HG02981 (cell line): ENCODE measurements at regions not wholly inside any gene's neighbourhood (a gene's known extent, or its start where the extent isn't known, plus 50 kb on each side); places are given as distances from the start of the nearest gene placed in this dataset.
A peak's percentile ranks its signal among the peaks of the same experiment; 100 is the strongest.

Experiments
- ATAC-seq: cut with Tn5 transposase; IDR thresholded peaks from one replicate; pipeline ENCODE4 v1.9.1; 2021; ENCODE audit warnings: mild to moderate bottlenecking, moderate library complexity; ENCODE audit not compliant: unreplicated experiment

DNA sequence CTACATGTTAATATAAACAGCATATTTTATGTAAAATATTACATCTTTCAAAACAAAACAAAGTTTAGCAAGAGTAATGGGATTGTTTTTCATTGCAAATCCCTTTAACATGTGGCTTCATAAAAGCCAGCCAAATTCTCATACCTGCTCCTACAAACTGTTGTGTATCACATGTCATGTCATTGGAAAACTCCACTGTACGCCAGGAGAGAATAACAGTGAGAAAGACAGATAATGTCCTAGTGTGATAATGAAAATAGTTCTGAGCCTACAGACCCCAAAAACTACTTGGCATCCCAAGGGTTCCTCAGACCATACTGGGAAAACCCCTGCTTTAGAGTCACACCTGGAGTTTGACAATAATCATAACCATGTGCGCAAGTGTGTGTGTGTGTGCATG lies 182.7 kb upstream of the HNRNPA3 start:
- no peak for ATAC-seq

DNA sequence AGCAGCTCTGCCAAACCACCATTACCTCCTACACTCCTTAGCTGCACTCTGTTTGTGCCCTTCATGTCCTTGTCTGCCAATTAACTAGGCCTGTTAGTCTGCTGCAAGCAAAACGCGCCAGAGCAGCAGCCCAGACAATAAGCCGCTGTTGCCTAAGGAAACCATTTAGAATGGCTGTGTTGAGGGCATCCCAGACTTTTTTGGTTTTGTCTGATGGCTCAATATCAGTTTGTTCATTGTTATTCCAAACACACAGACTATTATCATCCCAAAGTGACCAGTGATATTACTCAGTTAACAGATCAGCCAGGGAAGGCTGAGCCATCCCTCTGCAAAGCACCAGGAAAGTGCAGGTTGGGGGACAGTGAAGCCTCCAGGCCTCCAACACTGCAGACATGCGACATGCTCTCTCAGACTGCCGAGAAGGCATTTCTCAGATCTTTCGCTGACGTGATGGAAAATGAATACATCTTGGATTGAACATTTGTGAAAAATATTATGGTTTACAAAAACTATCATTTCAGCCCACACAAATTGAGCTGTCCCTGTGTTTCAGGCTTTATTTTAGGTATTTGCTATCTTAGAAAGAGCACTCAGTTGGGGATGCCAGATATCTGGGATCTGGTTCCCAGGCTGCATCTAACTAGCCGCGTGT lies 182.0 kb upstream of the HNRNPA3 start:
- ATAC-seq = no peak

DNA sequence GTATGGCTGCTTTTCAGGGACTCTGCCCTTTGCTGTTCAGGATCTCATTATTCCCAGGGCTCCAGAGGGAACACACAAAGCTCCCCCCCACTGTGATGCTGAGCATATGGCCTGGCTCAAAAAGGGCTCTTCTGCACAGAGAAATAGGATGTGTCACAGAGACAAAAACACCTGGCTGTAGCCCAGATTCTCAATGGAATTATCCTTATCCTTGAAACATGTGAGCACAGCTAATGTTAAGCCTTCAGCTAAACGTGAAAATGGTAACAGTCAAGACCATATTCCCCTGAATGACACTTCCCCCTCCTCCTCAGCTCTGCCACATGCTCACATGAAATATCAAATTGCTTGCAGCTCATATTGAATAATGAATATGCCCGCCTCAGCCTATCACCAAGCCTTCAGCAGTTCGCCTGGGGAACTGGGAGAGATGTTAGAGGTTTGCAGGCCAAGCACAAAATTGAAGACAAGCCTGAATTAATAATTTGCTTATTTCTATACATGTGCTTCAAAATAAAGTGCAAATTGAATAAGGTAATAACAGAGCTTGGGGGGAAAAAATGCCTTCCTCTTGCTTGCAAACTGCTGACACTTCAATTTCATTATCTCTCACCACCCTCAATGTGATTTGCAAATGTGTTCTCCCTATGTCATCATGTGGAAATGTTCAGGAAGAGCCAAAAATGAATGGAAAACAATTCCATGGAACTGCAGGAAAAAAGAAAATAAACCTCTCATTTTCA lies 181.0 kb upstream of the HNRNPA3 start:
- ATAC-seq = no peak

GRCh38 chr2:177036747-177037146 lies 175.8 kb upstream of the HNRNPA3 start:
- ATAC-seq = no peak

DNA sequence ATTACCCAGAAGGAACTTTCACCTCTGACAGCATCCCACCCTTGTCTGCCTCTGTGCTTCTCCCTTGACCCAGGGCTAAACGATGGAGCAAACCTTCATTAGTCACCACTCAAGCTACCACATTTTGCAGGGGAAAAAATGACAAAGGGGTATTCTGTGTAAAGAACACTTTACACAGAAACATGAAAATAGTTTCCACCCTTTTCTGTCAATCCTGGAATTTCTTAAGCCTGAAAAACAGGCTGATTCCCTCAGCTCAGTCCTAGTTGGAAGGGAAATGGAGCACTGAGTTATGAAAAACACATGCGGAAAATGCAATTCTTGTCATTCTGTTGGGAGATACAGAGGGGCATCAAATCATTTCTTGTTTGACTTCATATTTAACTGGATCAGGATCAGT lies 175.0 kb upstream of the HNRNPA3 start:
- ATAC-seq = no peak

GRCh38 chr2:177038787-177039484 lies 173.7 kb upstream of the HNRNPA3 start:
- no peak for ATAC-seq

DNA sequence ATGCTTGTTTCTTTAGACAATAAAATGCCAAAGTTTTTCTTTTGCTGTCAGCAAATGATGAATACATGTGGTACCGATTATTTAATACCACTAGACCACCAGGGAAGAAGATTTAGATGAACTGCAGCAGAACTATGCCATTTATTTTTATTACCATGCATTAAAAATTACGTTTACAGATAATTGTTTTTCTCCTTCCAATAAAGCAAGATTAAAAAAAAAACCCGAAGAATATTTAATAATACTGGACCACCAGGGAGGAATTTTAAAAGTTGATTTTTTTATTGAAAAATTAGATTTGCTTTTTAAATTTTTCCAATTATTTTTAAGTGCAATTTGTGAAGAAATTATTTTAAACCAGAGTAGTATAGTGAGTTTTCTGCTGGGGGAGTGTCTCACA lies 170.3 kb upstream of the HNRNPA3 start:
- ATAC-seq = no peak

DNA sequence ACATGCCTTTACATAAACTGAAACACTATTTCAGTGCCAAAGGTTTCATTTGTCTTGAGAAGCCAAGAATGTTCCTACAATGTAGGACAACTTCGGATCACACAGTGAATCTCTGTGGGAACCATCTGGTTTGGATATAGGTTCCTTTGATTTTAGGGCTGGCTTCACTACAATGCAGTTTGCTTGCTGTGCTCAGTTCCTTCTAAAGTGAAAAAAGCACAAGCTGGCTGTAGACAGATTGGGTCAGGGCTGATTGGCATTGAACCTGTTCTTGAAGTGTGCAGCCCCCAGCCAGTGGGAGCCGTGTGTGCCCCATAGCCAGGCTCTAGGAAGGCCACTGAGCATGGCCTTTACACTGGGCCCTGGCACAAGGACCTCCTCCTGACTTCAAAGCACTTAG lies 167.9 kb upstream of the HNRNPA3 start:
- no peak for ATAC-seq

- no peak for ATAC-seq
Measured at GRCh38 chr2:177048981-177049380, 163.6 kb upstream of the HNRNPA3 start.

DNA sequence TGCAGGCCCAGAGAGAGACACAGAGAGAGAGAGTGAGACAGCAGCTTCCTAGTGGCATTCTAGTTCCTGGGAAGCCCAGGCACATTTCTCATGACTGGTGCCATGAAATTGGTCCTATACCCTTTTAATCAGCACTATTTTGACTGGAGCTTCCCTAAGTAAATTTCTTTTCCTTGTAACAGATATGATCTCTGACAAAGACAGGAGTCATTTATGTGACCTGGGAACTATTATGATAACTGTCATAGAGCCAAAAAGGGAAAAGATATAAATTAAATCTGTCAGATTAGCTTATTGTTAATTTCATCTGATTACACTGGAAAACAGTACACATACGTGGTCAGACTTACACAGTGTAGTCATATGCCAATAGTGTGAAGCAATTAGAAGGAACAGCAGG lies 161.3 kb upstream of the HNRNPA3 start:
- ATAC-seq = no peak

GRCh38 chr2:177052471-177052870 lies 160.1 kb upstream of the HNRNPA3 start:
- ATAC-seq = no peak

DNA sequence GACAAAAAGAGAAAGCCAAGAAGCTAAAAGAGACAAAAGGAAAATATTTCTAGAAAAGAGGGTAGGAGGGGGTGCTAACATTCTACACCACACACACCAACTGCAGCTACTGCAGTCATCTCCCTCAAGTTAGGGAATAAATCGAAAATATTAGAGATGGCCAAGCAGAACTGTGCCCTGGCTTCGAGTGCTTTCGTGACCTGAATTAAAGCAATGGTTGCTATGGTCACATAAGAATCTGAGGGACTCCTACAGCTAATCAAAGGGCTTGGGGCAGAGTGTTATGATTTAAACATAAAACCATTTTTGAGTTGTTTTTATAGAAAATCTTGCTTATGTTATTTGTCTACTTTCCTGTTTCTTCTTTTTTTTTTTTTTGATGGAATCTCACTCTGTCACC lies 159.6 kb upstream of the HNRNPA3 start:
- no peak for ATAC-seq

DNA sequence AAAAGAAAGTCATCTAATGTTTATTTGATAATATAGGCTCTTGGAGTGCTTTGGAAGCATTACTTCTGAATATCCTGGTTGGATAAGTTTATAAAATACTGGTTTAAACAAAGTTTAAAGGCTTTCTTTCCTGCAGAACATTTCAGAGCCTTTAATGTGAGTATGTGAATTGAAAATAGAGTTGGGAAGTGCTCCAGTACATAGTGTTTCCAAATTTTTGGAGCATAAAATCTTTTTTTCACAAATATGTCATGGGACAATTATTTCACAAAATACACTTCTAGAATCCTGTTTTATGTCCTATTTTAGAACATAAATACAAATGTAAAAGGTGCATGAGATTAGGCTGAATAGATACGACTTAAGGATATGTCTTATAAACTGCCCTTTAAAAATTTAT lies 158.9 kb upstream of the HNRNPA3 start:
- no peak for ATAC-seq

DNA sequence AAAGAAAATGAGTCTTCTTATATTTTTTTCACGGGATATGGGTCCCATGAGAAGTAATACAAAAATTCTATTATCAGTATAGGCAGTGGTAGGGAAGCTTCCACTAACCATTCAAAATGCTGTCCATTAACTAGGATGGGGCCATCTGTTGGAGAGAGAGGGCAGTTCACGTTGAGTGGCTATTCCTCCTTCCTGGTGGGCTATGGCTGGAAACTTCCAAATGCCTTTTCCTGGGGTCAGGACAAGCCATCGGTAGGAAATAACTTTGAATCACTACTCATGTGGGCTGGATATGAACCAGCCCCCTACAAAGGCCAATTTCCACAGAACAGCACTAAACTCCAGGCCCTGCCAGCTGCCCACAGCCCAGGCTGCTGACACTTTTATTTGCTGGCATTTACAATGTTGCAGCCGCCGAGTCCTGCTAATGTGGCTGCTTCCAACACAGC lies 156.1 kb upstream of the HNRNPA3 start:
- no peak for ATAC-seq

DNA sequence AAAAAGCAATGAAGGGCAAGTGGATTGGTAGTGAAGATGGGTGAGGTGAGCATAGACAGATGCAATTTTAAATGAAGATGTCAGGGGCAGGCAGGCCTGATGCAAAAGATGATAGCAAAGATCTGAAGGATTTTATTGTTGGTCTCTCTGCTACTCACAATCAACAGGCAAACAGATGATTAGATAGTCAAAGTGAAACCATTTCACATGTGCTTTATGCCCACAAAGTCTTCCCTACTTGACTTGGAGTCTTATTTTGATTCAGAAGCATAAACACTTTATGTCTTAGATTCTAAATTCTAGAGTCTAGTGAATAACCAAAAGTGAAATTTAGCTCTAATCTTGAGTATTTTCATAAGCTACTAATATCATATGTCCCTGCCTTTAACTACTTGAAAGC lies 153.8 kb upstream of the HNRNPA3 start:
- ATAC-seq = peak; percentile 79

DNA sequence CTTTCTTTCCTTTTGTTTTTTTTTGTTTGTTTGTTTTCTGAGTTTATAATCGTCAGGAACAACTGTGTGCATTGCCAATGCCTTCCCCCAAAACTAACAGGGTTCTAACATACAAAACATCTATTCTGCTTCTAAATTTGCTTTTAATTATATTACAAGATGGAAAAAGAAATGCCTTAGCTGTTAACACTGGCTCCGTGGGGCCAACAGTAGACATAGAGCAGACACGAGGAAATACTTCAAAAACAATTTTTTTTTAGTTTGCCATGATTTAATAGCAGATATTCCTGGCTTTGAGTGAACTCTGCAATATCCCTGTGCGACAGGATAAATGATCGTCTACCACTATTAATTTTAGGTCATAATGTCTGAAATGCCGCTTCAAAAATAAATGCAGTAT lies 153.3 kb upstream of the HNRNPA3 start:
- ATAC-seq = no peak

DNA sequence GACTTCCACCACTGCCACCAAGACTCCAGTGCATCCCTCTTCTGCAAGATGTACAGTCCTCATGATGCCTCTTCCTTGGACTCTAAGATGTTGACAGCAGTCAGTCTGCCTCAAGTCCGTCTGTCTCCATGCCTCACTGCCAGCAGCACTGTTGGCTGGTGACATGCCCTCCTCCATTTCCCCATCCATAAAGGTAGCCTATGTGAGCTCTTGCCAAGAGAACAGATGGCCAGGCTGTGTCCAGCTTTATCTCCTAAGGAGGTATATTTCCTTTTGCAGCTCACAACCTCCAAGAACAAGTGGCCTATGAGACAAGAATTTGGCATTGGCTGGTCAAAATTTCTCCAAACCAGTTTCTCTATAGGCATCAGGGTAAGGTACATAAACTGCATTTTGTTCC lies 149.3 kb upstream of the HNRNPA3 start:
- ATAC-seq = no peak

GRCh38 chr2:177064422-177064821 lies 148.2 kb upstream of the HNRNPA3 start:
- ATAC-seq = no peak

GRCh38 chr2:177068967-177069366 lies 143.6 kb upstream of the HNRNPA3 start:
- ATAC-seq = no peak

- no peak for ATAC-seq
Measured at GRCh38 chr2:177072090-177072489, 140.5 kb upstream of the HNRNPA3 start.

- ATAC-seq = no peak
Measured at GRCh38 chr2:177073611-177074010, 139.0 kb upstream of the HNRNPA3 start.

GRCh38 chr2:177074099-177074710 lies 138.4 kb upstream of the HNRNPA3 start:
- ATAC-seq = no peak
